Fibroblast of lung (primary cell): ENCODE measurements at regions not wholly inside any gene's neighbourhood (a gene's known extent, or its start where the extent isn't known, plus 50 kb on each side); places are given as distances from the start of the nearest gene placed in this dataset.

Source experiments
- CTCF ChIP-seq, 2 donors: IDR thresholded peaks in 1 of 2; conservative IDR thresholded peaks in 1 of 2; 1 replicate in 1 of 2; 2 replicates in 1 of 2; pipeline ENCODE4 v1.5.1; 2011 to 2012; ENCODE audit warnings: low read length in 2 of 2, control low read depth in 1 of 2, inconsistent platforms in 1 of 2, low read depth in 1 of 2, mild to moderate bottlenecking in 1 of 2
- EZH2 ChIP-seq: IDR thresholded peaks from 2 replicates; pipeline ENCODE4 v1.5.1; 2012; ENCODE audit warnings: low read length, control low read depth, mild to moderate bottlenecking; ENCODE audit errors: missing control alignments

GRCh38 chr17:16887523-16888095 is 84.3 kb downstream of the TNFRSF13B start:
- no peak for TF ChIP-seq CTCF (conservative IDR thresholded peaks at IDR 0.05 in 1 of 2, IDR thresholded peaks at IDR 0.05 in 1 of 2; ENCODE audit: low read depth in 1 of 2, low read length in 2 of 2)
- TF ChIP-seq EZH2: no peak
